Prostate gland (tissue), 2 donors: ENCODE measurements at regions not wholly inside any gene's neighbourhood (a gene's known extent, or its start where the extent isn't known, plus 50 kb on each side); places are given as distances from the start of the nearest gene placed in this dataset.

Source experiments
- DNase-seq: peaks from one replicate; pipeline ENCODE4 v3.0.0-alpha.2; 2019; ENCODE audit warnings: low spot score
- H3K27ac ChIP-seq, 2 donors: fragments of 200-600 bp; sonication (generic); 2 replicates each; pipeline ENCODE4 v1.5.1; 2017 to 2019
- H3K27me3 ChIP-seq: fragments of 200-600 bp; sonication (generic); replicated peaks from 2 replicates; pipeline ENCODE4 v1.5.1; 2019; ENCODE audit not compliant: insufficient read depth
- H3K36me3 ChIP-seq, 2 donors: fragments of 200-600 bp; sonication (generic); 1 replicate in 1 of 2; 2 replicates in 1 of 2; pipeline versions ENCODE4 v1.5.1 to v1.8.1; 2017 to 2019
- H3K4me1 ChIP-seq: fragments of 200-600 bp; sonication (generic); replicated peaks from 2 replicates; pipeline ENCODE4 v1.5.1; 2019
- H3K4me3 ChIP-seq, 2 donors: fragments of 200-600 bp; sonication (generic); 2 replicates each; pipeline ENCODE4 v1.5.1; 2017 to 2019
- H3K9me3 ChIP-seq: fragments of 200-600 bp; sonication (generic); 2 replicates; pipeline ENCODE4 v1.5.1; 2017
- CTCF ChIP-seq, 4 experiments: fragments of 200-600 bp in 2 of 4; fragments of 450-650 bp in 2 of 4; sonication (generic) in 2 of 4; IDR thresholded peaks; 1 replicate in 3 of 4; 2 replicates in 1 of 4; pipeline ENCODE4 v1.5.1; 2016 to 2019; ENCODE audit warnings: antibody characterized with exemption in 4 of 4, mild to moderate bottlenecking in 2 of 4, moderate library complexity in 2 of 4
- POLR2A ChIP-seq: fragments of 450-650 bp; IDR thresholded peaks from one replicate; pipeline ENCODE4 v1.6.1; 2016; ENCODE audit warnings: antibody characterized with exemption, mild to moderate bottlenecking
- POLR2AphosphoS5 ChIP-seq: sonication (generic); formaldehyde crosslinking; IDR thresholded peaks from one replicate; pipeline ENCODE4 v1.6.1; 2017; ENCODE audit warnings: antibody characterized with exemption
- WGBS: methylation state at CpG from one replicate; pipeline ENCODE4 v1.1.5; 2018; 5-methylcytosine and 5-hydroxymethylcytosine counted together
- intact Hi-C: fragments of 100-400 bp; cut with DNase I; formaldehyde crosslinking; loops from one replicate; pipeline ENCODE4 v1.14.2; 2022

- intact Hi-C loops: no loop called here
- 95% methylated on average over 5 of the region's 5 CpGs for WGBS
Observed at GRCh38 chr2:7803515-7803914, 878.3 kb upstream of the ID2 start.

GRCh38 chr2:7809640-7810039, 872.2 kb upstream of the ID2 start:
- DNase-seq: no peak
- Histone ChIP-seq H3K36me3 (no peaks in the 10 kb centered on the region), H3K27me3 (no peaks in the 10 kb centered on the region), H3K27ac (no peak overlapping the region), H3K4me3 (no peak overlapping the region), H3K9me3 (no peaks in the 10 kb centered on the region), H3K4me1 (no peaks in the 10 kb centered on the region)
- intact Hi-C loops: no loop called here
- TF ChIP-seq POLR2AphosphoS5 (no peak), POLR2A (no peak), CTCF (IDR thresholded peaks at IDR 0.05) (no peak)
- WGBS: 83% methylated on average over 3 of the region's 3 CpGs

More at GRCh38 chr2:7803515-7803914, 878.3 kb upstream of the ID2 start:
- H3K9me3 ChIP-seq: no peaks in the 10 kb centered on the region
- no peaks in the 10 kb centered on the region for H3K36me3 ChIP-seq
- H3K4me3 ChIP-seq: no peak overlapping the region
- TF ChIP-seq CTCF (IDR thresholded peaks at IDR 0.05) (no peak), POLR2AphosphoS5 (no peak), POLR2A (no peak)
- DNase-seq: no peak
- no peaks in the 10 kb centered on the region for H3K27me3 ChIP-seq
- H3K4me1 ChIP-seq: no peaks in the 10 kb centered on the region
- H3K27ac ChIP-seq: no peak overlapping the region

- Histone ChIP-seq H3K4me1 (no peaks in the 10 kb centered on the region), H3K27ac (no peak overlapping the region), H3K4me3 (no peak overlapping the region), H3K36me3 (no peaks in the 10 kb centered on the region), H3K27me3 (no peaks in the 10 kb centered on the region), H3K9me3 (no peaks in the 10 kb centered on the region)
- intact Hi-C loops: no loop called here
- TF ChIP-seq POLR2A: no peak
- no peak for TF ChIP-seq POLR2AphosphoS5
- TF ChIP-seq CTCF (IDR thresholded peaks at IDR 0.05): no peak
- WGBS: 92% methylated on average over 3 of the region's 3 CpGs
- DNase-seq: no peak
Observed at GRCh38 chr2:7811073-7811472, 870.8 kb upstream of the ID2 start.

- Histone ChIP-seq H3K27me3 (no peaks in the 10 kb centered on the region), H3K4me3 (no peak overlapping the region), H3K9me3 (no peaks in the 10 kb centered on the region), H3K27ac (no peak overlapping the region), H3K36me3 (no peaks in the 10 kb centered on the region), H3K4me1 (no peaks in the 10 kb centered on the region)
- 86% methylated on average over 2 of the region's 2 CpGs for WGBS
- DNase-seq: no peak
- TF ChIP-seq POLR2AphosphoS5 (no peak), CTCF (IDR thresholded peaks at IDR 0.05) (no peak), POLR2A (no peak)
- intact Hi-C loops: no loop called here
Observed at GRCh38 chr2:7812231-7812995, 869.4 kb upstream of the ID2 start.
